ENCODE measurements at regions not wholly inside any gene's neighbourhood (a gene's known extent, or its start where the extent isn't known, plus 50 kb on each side); places are given as distances from the start of the nearest gene placed in this dataset.

DNA sequence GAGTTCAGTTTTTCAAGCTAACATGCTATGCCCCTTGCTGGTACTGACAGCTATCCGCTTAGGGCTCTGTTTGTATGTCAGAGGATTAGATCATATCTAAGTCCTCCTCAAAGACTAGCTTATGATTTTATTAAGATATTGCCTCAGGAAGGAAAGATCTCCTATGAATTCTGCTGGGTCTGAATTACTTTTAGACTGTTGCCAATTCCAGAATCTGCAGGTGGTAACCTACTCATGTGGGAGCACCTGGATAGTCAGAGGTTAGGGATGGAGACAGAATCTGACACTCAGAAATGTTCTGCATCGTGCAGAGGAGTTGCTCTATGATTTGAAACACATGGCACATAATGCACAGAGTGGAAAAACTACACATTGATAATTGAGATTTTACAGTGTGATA, 843.4 kb downstream of the SLC6A15 start:
- TF ChIP-seq, protein P1, sequence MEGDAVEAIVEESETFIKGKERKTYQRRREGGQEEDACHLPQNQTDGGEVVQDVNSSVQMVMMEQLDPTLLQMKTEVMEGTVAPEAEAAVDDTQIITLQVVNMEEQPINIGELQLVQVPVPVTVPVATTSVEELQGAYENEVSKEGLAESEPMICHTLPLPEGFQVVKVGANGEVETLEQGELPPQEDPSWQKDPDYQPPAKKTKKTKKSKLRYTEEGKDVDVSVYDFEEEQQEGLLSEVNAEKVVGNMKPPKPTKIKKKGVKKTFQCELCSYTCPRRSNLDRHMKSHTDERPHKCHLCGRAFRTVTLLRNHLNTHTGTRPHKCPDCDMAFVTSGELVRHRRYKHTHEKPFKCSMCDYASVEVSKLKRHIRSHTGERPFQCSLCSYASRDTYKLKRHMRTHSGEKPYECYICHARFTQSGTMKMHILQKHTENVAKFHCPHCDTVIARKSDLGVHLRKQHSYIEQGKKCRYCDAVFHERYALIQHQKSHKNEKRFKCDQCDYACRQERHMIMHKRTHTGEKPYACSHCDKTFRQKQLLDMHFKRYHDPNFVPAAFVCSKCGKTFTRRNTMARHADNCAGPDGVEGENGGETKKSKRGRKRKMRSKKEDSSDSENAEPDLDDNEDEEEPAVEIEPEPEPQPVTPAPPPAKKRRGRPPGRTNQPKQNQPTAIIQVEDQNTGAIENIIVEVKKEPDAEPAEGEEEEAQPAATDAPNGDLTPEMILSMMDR (IDR thresholded peaks at IDR 0.05): no peak
- TF ChIP-seq POLR2A (IDR thresholded peaks at IDR 0.05): no peak

Data from adrenal gland (tissue), 5 donors.